ENCODE measurements at regions not wholly inside any gene's neighbourhood (a gene's known extent, or its start where the extent isn't known, plus 50 kb on each side); places are given as distances from the start of the nearest gene placed in this dataset.

DNA sequence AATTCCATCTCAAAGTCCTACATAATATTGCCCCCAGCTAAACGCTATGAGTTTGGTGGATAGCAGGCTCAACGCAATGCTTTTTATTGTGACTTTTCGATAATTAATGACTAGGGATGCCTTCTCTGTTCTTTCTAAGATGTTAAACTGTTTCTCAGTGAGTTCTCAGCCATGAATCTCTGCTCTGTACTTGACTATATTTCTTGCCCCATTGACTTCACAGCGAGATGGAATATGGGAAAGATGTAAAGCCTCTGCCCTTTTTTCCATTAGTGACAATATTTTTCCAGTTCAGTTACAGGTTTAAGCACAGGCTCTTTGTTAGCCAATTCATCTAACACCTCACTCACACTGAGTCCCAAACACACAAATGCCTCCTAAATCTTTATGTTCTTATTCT, 1022.0 kb downstream of the ADGRL3 start:
- POLR2A ChIA-PET, result no interaction called here
- Histone ChIP-seq H3K27ac (ENCODE audit: low read length) (no peak overlapping the region), H3K9me3 (no peaks in the 10 kb centered on the region), H3K27me3 (replicated peaks in 1 of 2; ENCODE audit: control insufficient read depth in 2 of 2, extremely low read depth in 1 of 2, insufficient read depth in 2 of 2, low read length in 1 of 2) (no peaks in the 10 kb centered on the region), H3K36me3 (ENCODE audit: control insufficient read depth in 2 of 2, extremely low read depth in 1 of 2, insufficient read depth in 1 of 2, low read length in 1 of 2) (no peaks in the 10 kb centered on the region), H3K4me1 (ENCODE audit: control insufficient read depth in 1 of 2, extremely low read depth in 1 of 2, insufficient read depth in 2 of 2, low read length in 2 of 2) (no peaks in the 10 kb centered on the region), H3K4me3 (ENCODE audit: control insufficient read depth in 1 of 2, extremely low read depth in 1 of 2, low read length in 1 of 2) (no peak overlapping the region)
- WGBS (ENCODE audit: insufficient coverage), result 60% methylated on average over 1 of the region's 4 CpGs
- Mint-ChIP-seq H3K4me3 (no peak overlapping the region), H3K4me1 (no peaks in the 10 kb centered on the region), H3K27ac (no peak overlapping the region), H3K9me3 (peaks cover 14 to 20% (median 16%) of the 10 kb centered on the region in 3 donors), H3K36me3 (no peaks in the 10 kb centered on the region), H3K27me3 (no peaks in the 10 kb centered on the region)
- DNase-seq, result no peak
- no peak for ATAC-seq (replicated peaks in 1 of 4)
- CTCF ChIA-PET, result no interaction called here

DNA sequence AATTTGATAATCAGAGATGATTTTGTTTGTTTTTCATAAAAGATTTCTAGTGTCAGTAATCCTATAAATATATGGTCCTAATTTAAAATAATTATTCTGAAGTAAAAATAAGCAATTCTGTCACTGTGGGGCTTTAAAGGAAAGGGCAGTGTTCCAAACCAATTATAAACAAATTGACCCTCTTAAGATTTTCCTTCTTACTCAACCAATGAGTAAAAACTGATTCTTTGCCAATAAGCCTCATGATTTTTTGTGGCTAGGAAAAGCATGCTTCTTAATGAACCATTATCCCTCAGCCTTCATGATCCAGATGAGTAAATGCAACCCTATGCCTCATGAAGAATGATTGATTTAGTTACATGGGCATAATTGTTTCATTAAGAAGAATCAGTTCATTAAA, 1010.4 kb downstream of the ADGRL3 start:
- no peaks in the 10 kb centered on the region for H3K27me3 Mint-ChIP-seq
- peaks cover 8 to 12% (median 12%) of the 10 kb centered on the region in 3 donors for H3K9me3 Mint-ChIP-seq
- Histone ChIP-seq H3K27ac (ENCODE audit: low read length) (no peak overlapping the region), H3K4me1 (ENCODE audit: control insufficient read depth in 1 of 2, extremely low read depth in 1 of 2, insufficient read depth in 2 of 2, low read length in 2 of 2) (no peaks in the 10 kb centered on the region), H3K27me3 (replicated peaks in 1 of 2; ENCODE audit: control insufficient read depth in 2 of 2, extremely low read depth in 1 of 2, insufficient read depth in 2 of 2, low read length in 1 of 2) (no peaks in the 10 kb centered on the region), H3K36me3 (ENCODE audit: control insufficient read depth in 2 of 2, extremely low read depth in 1 of 2, insufficient read depth in 1 of 2, low read length in 1 of 2) (no peaks in the 10 kb centered on the region), H3K9me3 (no peaks in the 10 kb centered on the region), H3K4me3 (ENCODE audit: control insufficient read depth in 1 of 2, extremely low read depth in 1 of 2, low read length in 1 of 2) (no peak overlapping the region)
- H3K4me3 Mint-ChIP-seq, result no peak overlapping the region
- DNase-seq (no peak), ATAC-seq (replicated peaks in 1 of 4) (no peak)
- CTCF ChIA-PET, result no interaction called here
- no peaks in the 10 kb centered on the region for H3K4me1 Mint-ChIP-seq
- no peaks in the 10 kb centered on the region for H3K36me3 Mint-ChIP-seq
- H3K27ac Mint-ChIP-seq, result no peak overlapping the region
- POLR2A ChIA-PET, result no interaction called here

DNA sequence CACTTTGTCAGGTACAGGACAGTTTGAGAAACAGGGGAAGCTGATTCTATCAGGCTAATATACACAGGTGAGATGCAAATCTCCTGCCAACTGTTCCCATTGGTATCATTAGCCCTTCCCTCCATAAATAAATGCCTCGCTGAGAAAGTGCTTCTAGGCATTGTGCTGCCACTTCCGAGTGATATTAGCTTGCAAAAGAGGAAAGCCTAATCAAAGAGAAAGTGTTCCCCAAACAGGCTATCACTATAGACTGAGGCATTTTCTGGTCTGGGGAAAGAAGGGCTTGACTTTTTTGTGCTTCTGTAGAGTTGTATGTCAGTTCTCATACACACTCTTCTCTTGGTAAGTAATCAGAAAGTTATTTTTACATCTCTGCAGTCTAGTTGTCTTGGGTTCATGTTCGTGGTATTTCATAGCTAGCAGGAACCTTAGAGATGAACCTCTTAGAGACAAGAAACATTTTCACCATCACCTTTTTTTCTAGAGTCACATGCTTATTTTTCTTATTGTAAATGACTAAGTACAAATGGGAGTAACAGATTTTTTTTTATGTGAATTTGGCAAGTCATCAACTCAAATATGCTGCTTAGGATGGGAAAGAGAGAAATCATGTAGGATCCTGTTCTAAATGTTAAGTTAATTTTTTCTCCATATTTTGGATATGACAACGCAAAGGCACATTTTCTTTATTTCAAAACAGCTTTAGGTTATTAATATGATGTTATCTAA, 1009.8 kb downstream of the ADGRL3 start:
- ATAC-seq (replicated peaks in 1 of 4) (no peak), DNase-seq (no peak)
- H3K9me3 Mint-ChIP-seq, result peaks cover 8 to 12% (median 12%) of the 10 kb centered on the region in 3 donors
- H3K9me3 ChIP-seq, result no peaks in the 10 kb centered on the region
- H3K4me1 Mint-ChIP-seq, result no peaks in the 10 kb centered on the region
- H3K4me1 ChIP-seq (ENCODE audit: control insufficient read depth in 1 of 2, extremely low read depth in 1 of 2, insufficient read depth in 2 of 2, low read length in 2 of 2), result no peaks in the 10 kb centered on the region
- no peaks in the 10 kb centered on the region for H3K36me3 Mint-ChIP-seq
- H3K36me3 ChIP-seq (ENCODE audit: control insufficient read depth in 2 of 2, extremely low read depth in 1 of 2, insufficient read depth in 1 of 2, low read length in 1 of 2), result no peaks in the 10 kb centered on the region
- H3K27ac ChIP-seq (ENCODE audit: low read length), result no peak overlapping the region
- no peak overlapping the region for H3K4me3 Mint-ChIP-seq
- no peaks in the 10 kb centered on the region for H3K27me3 ChIP-seq (replicated peaks in 1 of 2; ENCODE audit: control insufficient read depth in 2 of 2, extremely low read depth in 1 of 2, insufficient read depth in 2 of 2, low read length in 1 of 2)
- no CpG with 5 or more reads among the region's 4 CpGs for WGBS (ENCODE audit: insufficient coverage)
- ChIA-PET POLR2A (no interaction called here), CTCF (no interaction called here)
- no peak overlapping the region for H3K4me3 ChIP-seq (ENCODE audit: control insufficient read depth in 1 of 2, extremely low read depth in 1 of 2, low read length in 1 of 2)
- no peak overlapping the region for H3K27ac Mint-ChIP-seq
- H3K27me3 Mint-ChIP-seq, result no peaks in the 10 kb centered on the region

DNA sequence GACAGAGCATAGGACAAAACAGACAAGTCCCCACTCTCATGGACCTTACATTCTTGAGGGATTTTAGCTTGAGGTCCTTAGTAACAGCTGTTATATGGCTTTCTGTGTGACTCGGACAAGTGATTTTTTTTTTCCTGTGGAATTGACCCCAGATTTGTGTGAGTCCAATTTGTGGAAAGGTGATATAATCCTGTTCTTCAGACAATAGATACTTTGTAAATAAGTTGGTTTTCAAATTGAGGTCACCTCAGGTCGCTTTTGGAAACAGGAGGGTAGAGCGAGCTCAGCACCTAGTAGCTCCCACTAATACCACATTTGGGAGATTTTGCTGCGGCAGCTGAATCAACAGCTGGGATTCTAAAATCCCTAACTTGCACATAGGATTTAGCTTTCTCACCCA, 1008.8 kb downstream of the ADGRL3 start:
- no peaks in the 10 kb centered on the region for H3K4me1 Mint-ChIP-seq
- no peaks in the 10 kb centered on the region for H3K36me3 ChIP-seq (ENCODE audit: control insufficient read depth in 2 of 2, extremely low read depth in 1 of 2, insufficient read depth in 1 of 2, low read length in 1 of 2)
- H3K36me3 Mint-ChIP-seq, result no peaks in the 10 kb centered on the region
- DNase-seq (no peak), ATAC-seq (replicated peaks in 1 of 4) (no peak)
- no peak overlapping the region for H3K4me3 Mint-ChIP-seq
- H3K27ac ChIP-seq (ENCODE audit: low read length), result no peak overlapping the region
- H3K9me3 Mint-ChIP-seq, result peaks cover 4 to 10% (median 9%) of the 10 kb centered on the region in 3 donors
- no peak overlapping the region for H3K27ac Mint-ChIP-seq
- CTCF ChIA-PET, result no interaction called here
- no peaks in the 10 kb centered on the region for H3K4me1 ChIP-seq (ENCODE audit: control insufficient read depth in 1 of 2, extremely low read depth in 1 of 2, insufficient read depth in 2 of 2, low read length in 2 of 2)
- no CpG with 5 or more reads among the region's 4 CpGs for WGBS (ENCODE audit: insufficient coverage)
- no peaks in the 10 kb centered on the region for H3K27me3 ChIP-seq (replicated peaks in 1 of 2; ENCODE audit: control insufficient read depth in 2 of 2, extremely low read depth in 1 of 2, insufficient read depth in 2 of 2, low read length in 1 of 2)
- no peaks in the 10 kb centered on the region for H3K27me3 Mint-ChIP-seq
- H3K9me3 ChIP-seq, result no peaks in the 10 kb centered on the region
- H3K4me3 ChIP-seq (ENCODE audit: control insufficient read depth in 1 of 2, extremely low read depth in 1 of 2, low read length in 1 of 2), result no peak overlapping the region
- POLR2A ChIA-PET, result no interaction called here

DNA sequence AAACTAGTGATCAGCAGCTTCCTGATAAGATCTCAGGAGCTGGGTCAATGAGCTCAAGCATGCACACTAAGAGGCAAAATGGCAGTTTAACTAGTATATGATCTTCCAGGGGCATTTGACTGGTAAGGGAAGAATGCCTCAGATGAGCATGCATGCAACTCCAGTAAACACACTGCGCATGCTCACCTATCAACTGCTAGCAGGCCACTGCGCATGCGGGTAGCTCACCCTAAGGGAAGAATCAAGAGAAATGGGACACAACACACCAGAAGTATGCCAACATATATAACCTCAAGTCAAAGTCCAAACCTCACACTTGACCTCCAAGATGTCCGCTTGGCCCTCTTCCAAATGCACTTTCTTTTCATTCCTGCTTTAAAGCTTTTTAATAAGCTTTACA, 1004.0 kb downstream of the ADGRL3 start:
- H3K4me1 Mint-ChIP-seq, result no peaks in the 10 kb centered on the region
- CTCF ChIA-PET, result no interaction called here
- no peaks in the 10 kb centered on the region for H3K27me3 ChIP-seq (replicated peaks in 1 of 2; ENCODE audit: control insufficient read depth in 2 of 2, extremely low read depth in 1 of 2, insufficient read depth in 2 of 2, low read length in 1 of 2)
- no peak overlapping the region for H3K4me3 Mint-ChIP-seq
- H3K9me3 Mint-ChIP-seq, result peaks cover 7 to 23% (median 8%) of the 10 kb centered on the region in 3 donors
- ATAC-seq (replicated peaks in 1 of 4) (no peak), DNase-seq (no peak)
- H3K36me3 ChIP-seq (ENCODE audit: control insufficient read depth in 2 of 2, extremely low read depth in 1 of 2, insufficient read depth in 1 of 2, low read length in 1 of 2), result no peaks in the 10 kb centered on the region
- no peaks in the 10 kb centered on the region for H3K4me1 ChIP-seq (ENCODE audit: control insufficient read depth in 1 of 2, extremely low read depth in 1 of 2, insufficient read depth in 2 of 2, low read length in 2 of 2)
- no peaks in the 10 kb centered on the region for H3K27me3 Mint-ChIP-seq
- no peak overlapping the region for H3K27ac ChIP-seq (ENCODE audit: low read length)
- H3K9me3 ChIP-seq, result no peaks in the 10 kb centered on the region
- 100% methylated on average over 4 of the region's 4 CpGs for WGBS (ENCODE audit: insufficient coverage)
- H3K36me3 Mint-ChIP-seq, result no peaks in the 10 kb centered on the region
- H3K27ac Mint-ChIP-seq, result no peak overlapping the region
- POLR2A ChIA-PET, result no interaction called here
- H3K4me3 ChIP-seq (ENCODE audit: control insufficient read depth in 1 of 2, extremely low read depth in 1 of 2, low read length in 1 of 2), result no peak overlapping the region

DNA sequence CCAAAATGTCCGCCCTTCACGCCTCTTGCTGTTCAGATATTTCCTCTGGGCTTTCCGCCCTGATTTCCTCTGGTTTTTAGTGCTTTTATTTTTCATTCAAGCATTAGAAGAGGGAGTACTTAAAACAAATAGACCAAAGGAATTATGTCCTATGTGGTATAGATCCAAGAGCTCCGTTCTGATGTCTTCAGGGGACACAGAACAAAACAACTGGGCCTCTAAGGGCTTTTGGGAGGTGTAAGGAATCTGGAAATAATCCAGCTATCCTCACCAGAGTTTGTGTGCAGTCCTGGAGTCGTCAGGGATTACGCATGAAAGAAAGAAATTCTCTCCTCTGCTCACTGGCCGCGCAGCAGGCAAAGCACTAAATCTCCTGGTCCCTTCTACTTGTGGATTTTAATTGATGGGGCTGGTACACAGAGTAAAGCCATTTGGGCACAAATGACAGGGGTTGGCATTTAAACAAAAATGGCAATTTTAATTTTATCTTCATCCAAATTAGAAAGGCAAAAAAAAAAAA, 999.2 kb downstream of the ADGRL3 start:
- no peak overlapping the region for H3K27ac ChIP-seq (ENCODE audit: low read length)
- no peaks in the 10 kb centered on the region for H3K36me3 Mint-ChIP-seq
- ChIA-PET CTCF (interaction anchor here in 1 of 2 donors (0.7 kb wide), 1 partner anchor 115 kb away, joined by 3 read pairs; no protein-coding TSS in a partner anchor), POLR2A (no interaction called here)
- H3K4me1 Mint-ChIP-seq, result no peaks in the 10 kb centered on the region
- H3K4me1 ChIP-seq (ENCODE audit: control insufficient read depth in 1 of 2, extremely low read depth in 1 of 2, insufficient read depth in 2 of 2, low read length in 2 of 2), result no peaks in the 10 kb centered on the region
- H3K36me3 ChIP-seq (ENCODE audit: control insufficient read depth in 2 of 2, extremely low read depth in 1 of 2, insufficient read depth in 1 of 2, low read length in 1 of 2), result no peaks in the 10 kb centered on the region
- no peak overlapping the region for H3K4me3 Mint-ChIP-seq
- H3K9me3 ChIP-seq, result no peaks in the 10 kb centered on the region
- H3K4me3 ChIP-seq (ENCODE audit: control insufficient read depth in 1 of 2, extremely low read depth in 1 of 2, low read length in 1 of 2), result no peak overlapping the region
- WGBS (ENCODE audit: insufficient coverage), result no CpG with 5 or more reads among the region's 8 CpGs
- no peak for DNase-seq
- H3K27ac Mint-ChIP-seq, result no peak overlapping the region
- no peaks in the 10 kb centered on the region for H3K27me3 ChIP-seq (replicated peaks in 1 of 2; ENCODE audit: control insufficient read depth in 2 of 2, extremely low read depth in 1 of 2, insufficient read depth in 2 of 2, low read length in 1 of 2)
- no peaks in the 10 kb centered on the region for H3K27me3 Mint-ChIP-seq
- no peak for ATAC-seq (replicated peaks in 1 of 4)
- peaks cover 8 to 21% (median 15%) of the 10 kb centered on the region in 3 donors for H3K9me3 Mint-ChIP-seq

DNA sequence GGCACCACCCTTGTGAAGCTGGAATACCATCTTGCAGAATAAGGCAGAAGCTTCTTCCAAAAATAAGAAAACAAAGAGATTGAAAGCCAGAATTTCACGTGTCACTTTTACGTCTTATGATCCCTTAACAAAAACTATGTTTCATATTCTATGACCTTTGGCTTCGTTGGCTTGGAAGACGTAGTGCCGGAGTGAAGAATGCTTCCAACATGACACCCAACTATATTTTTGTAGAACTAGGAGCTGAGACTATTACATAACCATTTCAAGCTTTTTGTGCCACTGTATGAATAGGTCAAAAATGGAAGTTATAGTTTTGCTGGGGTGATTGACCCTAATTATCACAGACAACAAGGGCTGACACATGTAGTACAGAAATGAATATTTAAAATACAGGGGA, 996.2 kb downstream of the ADGRL3 start:
- CTCF ChIA-PET, result no interaction called here
- H3K9me3 ChIP-seq, result peaks cover 2% of the 10 kb centered on the region

More for the DNA sequence above, 996.2 kb downstream of the ADGRL3 start:
- H3K4me3 ChIP-seq (ENCODE audit: control insufficient read depth in 1 of 2, extremely low read depth in 1 of 2, low read length in 1 of 2), result no peak overlapping the region
- Mint-ChIP-seq H3K36me3 (no peaks in the 10 kb centered on the region), H3K4me1 (no peaks in the 10 kb centered on the region), H3K4me3 (no peak overlapping the region), H3K9me3 (peaks cover 0 to 16% (median 12%) of the 10 kb centered on the region in 3 donors), H3K27me3 (no peaks in the 10 kb centered on the region), H3K27ac (no peak overlapping the region)
- no peaks in the 10 kb centered on the region for H3K27me3 ChIP-seq (replicated peaks in 1 of 2; ENCODE audit: control insufficient read depth in 2 of 2, extremely low read depth in 1 of 2, insufficient read depth in 2 of 2, low read length in 1 of 2)
- H3K27ac ChIP-seq (ENCODE audit: low read length), result no peak overlapping the region
- no peak for DNase-seq
- H3K4me1 ChIP-seq (ENCODE audit: control insufficient read depth in 1 of 2, extremely low read depth in 1 of 2, insufficient read depth in 2 of 2, low read length in 2 of 2), result no peaks in the 10 kb centered on the region
- POLR2A ChIA-PET, result no interaction called here
- ATAC-seq (replicated peaks in 1 of 4), result no peak
- WGBS (ENCODE audit: insufficient coverage), result 60% methylated on average over 1 of the region's 5 CpGs
- H3K36me3 ChIP-seq (ENCODE audit: control insufficient read depth in 2 of 2, extremely low read depth in 1 of 2, insufficient read depth in 1 of 2, low read length in 1 of 2), result no peaks in the 10 kb centered on the region
